Transverse colon (tissue), 4 donors: ENCODE measurements at regions not wholly inside any gene's neighbourhood (a gene's known extent, or its start where the extent isn't known, plus 50 kb on each side); places are given as distances from the start of the nearest gene placed in this dataset.
"Not testable (repeated sequence)": the region's sequence is repeated elsewhere in the genome, so short reads cannot be mapped to it uniquely, and the experiment has no call there.

Experiments
- DNase-seq: peaks from one replicate; pipeline ENCODE4 v3.0.0-alpha.2; 2019
- H3K27ac ChIP-seq, 4 donors: fragments of 200-600 bp; sonication (generic); 2 replicates each; pipeline ENCODE4 v1.5.1; 2016 to 2018; ENCODE audit warnings: inconsistent platforms in 4 of 4
- H3K27me3 ChIP-seq: fragments of 200-600 bp; sonication (generic); 2 replicates; pipeline ENCODE4 v1.5.1; 2017; ENCODE audit warnings: inconsistent platforms
- H3K36me3 ChIP-seq, 4 donors: fragments of 200-600 bp; sonication (generic); 2 replicates each; pipeline ENCODE4 v1.5.1; 2017 to 2019; ENCODE audit warnings: inconsistent platforms in 4 of 4
- H3K4me1 ChIP-seq, 4 donors: fragments of 200-600 bp; sonication (generic); 2 replicates each; pipeline ENCODE4 v1.5.1; 2017 to 2020; ENCODE audit warnings: inconsistent platforms in 4 of 4
- H3K4me3 ChIP-seq, 4 donors: fragments of 200-600 bp; sonication (generic); 1 replicate in 1 of 4; 2 replicates in 3 of 4; pipeline versions ENCODE4 v1.5.1 to v1.6.1; 2017 to 2019; ENCODE audit warnings: inconsistent platforms in 4 of 4
- H3K9me3 ChIP-seq, 2 donors: fragments of 200-600 bp; sonication (generic); 2 replicates each; pipeline ENCODE4 v1.5.1; 2017 to 2019; ENCODE audit warnings: inconsistent platforms in 2 of 2
- CTCF ChIP-seq, 5 experiments: fragments of 200-600 bp in 3 of 5; fragments of 450-650 bp in 2 of 5; sonication (generic) in 3 of 5; IDR thresholded peaks; 1 replicate in 2 of 5; 2 replicates in 3 of 5; pipeline ENCODE4 v1.5.1; 2016 to 2017; ENCODE audit warnings: antibody characterized with exemption in 5 of 5, inconsistent platforms in 3 of 5, mild to moderate bottlenecking in 2 of 5, moderate library complexity in 1 of 5
- EP300 ChIP-seq: sonication (generic); formaldehyde crosslinking; IDR thresholded peaks from one replicate; pipeline ENCODE4 v1.6.1; 2017; ENCODE audit warnings: antibody characterized with exemption, low read depth
- POLR2A ChIP-seq: fragments of 450-650 bp; IDR thresholded peaks from one replicate; pipeline ENCODE4 v1.6.1; 2016; ENCODE audit warnings: antibody characterized with exemption, mild to moderate bottlenecking, moderate library complexity
- POLR2AphosphoS5 ChIP-seq, 3 donors: sonication (generic); formaldehyde crosslinking; IDR thresholded peaks; one replicate each; pipeline ENCODE4 v1.6.1; 2016; ENCODE audit warnings: antibody characterized with exemption in 3 of 3
- WGBS, 2 donors: methylation state at CpG; one replicate each; pipeline ENCODE4 v1.1.5; 2018; ENCODE audit warnings: low coverage in 1 of 2; 5-methylcytosine and 5-hydroxymethylcytosine counted together
- in situ Hi-C, 4 donors: fragments of 200-750 bp; cut with MboI; loops; one replicate each; pipeline versions ENCODE4 v1.15.0 to v1.15.1; 2017; ENCODE audit warnings: low sequenced_read_pairs in 3 of 4, low pct_ligation_motif_present in 1 of 4, low pct_unique_long_range_greater_than_20kb in 1 of 4
- intact Hi-C: fragments of 100-400 bp; cut with DNase I; formaldehyde crosslinking; loops from one replicate; pipeline ENCODE4 v1.15.1; 2023; ENCODE audit warnings: low total_unique reads

GRCh38 chr12:74393272-74393671 lies 144.4 kb upstream of the ATXN7L3B start:
- no peaks in the 10 kb centered on the region for H3K4me1 ChIP-seq
- no peak for DNase-seq
- whole genome bisulfite sequencing, 2 donors: 67 to 77% methylated on average over 4 of the region's 4 CpGs
- no peak overlapping the region for H3K4me3 ChIP-seq
- TF ChIP-seq POLR2A (no peak), CTCF (IDR thresholded peaks at IDR 0.05) (no peak), EP300 (no peak), POLR2AphosphoS5 (IDR thresholded peaks at IDR 0.05) (no peak)
- in situ Hi-C loops (no loop called here), intact Hi-C loops (no loop called here)
- no peaks in the 10 kb centered on the region for H3K27me3 ChIP-seq
- H3K27ac ChIP-seq: no peak overlapping the region
- H3K9me3 ChIP-seq: no peaks in the 10 kb centered on the region
- no peaks in the 10 kb centered on the region for H3K36me3 ChIP-seq

- H3K4me1 ChIP-seq: no peaks in the 10 kb centered on the region
- TF ChIP-seq CTCF (IDR thresholded peaks at IDR 0.05): no peak
- H3K9me3 ChIP-seq: no peaks in the 10 kb centered on the region
- H3K27me3 ChIP-seq: no peaks in the 10 kb centered on the region
- in situ Hi-C loops: no loop called here
- WGBS, 2 donors: 69 to 82% methylated on average over 1 of the region's 1 CpG
- H3K27ac ChIP-seq: no peak overlapping the region
- DNase-seq: no peak
- no peak overlapping the region for H3K4me3 ChIP-seq
- no peaks in the 10 kb centered on the region for H3K36me3 ChIP-seq
- intact Hi-C loops: no loop called here
Measured at GRCh38 chr12:74394647-74395046, 143.0 kb upstream of the ATXN7L3B start.

- no peak for DNase-seq
- H3K9me3 ChIP-seq: no peaks in the 10 kb centered on the region
- TF ChIP-seq POLR2A (no peak), EP300 (no peak), CTCF (IDR thresholded peaks at IDR 0.05) (no peak), POLR2AphosphoS5 (IDR thresholded peaks at IDR 0.05) (no peak)
- 94% methylated on average over 1 to 2 of the region's 2 CpGs for WGBS, 2 donors
- intact Hi-C loops (no loop called here), in situ Hi-C loops (no loop called here)
- no peaks in the 10 kb centered on the region for H3K27me3 ChIP-seq
- H3K27ac ChIP-seq: no peak overlapping the region
- no peaks in the 10 kb centered on the region for H3K36me3 ChIP-seq
- no peaks in the 10 kb centered on the region for H3K4me1 ChIP-seq
- no peak overlapping the region for H3K4me3 ChIP-seq
Measured at GRCh38 chr12:74401035-74401434, 136.6 kb upstream of the ATXN7L3B start.

- no peak for DNase-seq
- intact Hi-C loops (no loop called here), in situ Hi-C loops (no loop called here)
- H3K27ac ChIP-seq: no peak overlapping the region
- H3K4me3 ChIP-seq: no peak overlapping the region
- TF ChIP-seq CTCF (IDR thresholded peaks at IDR 0.05): no peak
- no peak for TF ChIP-seq EP300
- no peak for TF ChIP-seq POLR2A
- no peak for TF ChIP-seq POLR2AphosphoS5 (IDR thresholded peaks at IDR 0.05)
- H3K27me3 ChIP-seq: no peaks in the 10 kb centered on the region
- H3K4me1 ChIP-seq: no peaks in the 10 kb centered on the region
- H3K9me3 ChIP-seq: no peaks in the 10 kb centered on the region
- H3K36me3 ChIP-seq: no peaks in the 10 kb centered on the region
- 74 to 76% methylated on average over 3 of the region's 3 CpGs for WGBS, 2 donors
Measured at GRCh38 chr12:74401966-74402365, 135.7 kb upstream of the ATXN7L3B start.

GRCh38 chr12:74403221-74403470 lies 134.5 kb upstream of the ATXN7L3B start:
- DNase-seq: not testable (repeated sequence)
- 92% methylated on average over 12 of the region's 12 CpGs; no CpG with 5 or more reads in 1 of the 2 donors for WGBS, 2 donors

More at GRCh38 chr12:74403221-74403470, 134.5 kb upstream of the ATXN7L3B start:
- H3K27ac ChIP-seq, H3K9me3 ChIP-seq, H3K4me1 ChIP-seq, in situ Hi-C loops, H3K4me3 ChIP-seq, intact Hi-C loops, H3K27me3 ChIP-seq, H3K36me3 ChIP-seq: not testable (repeated sequence)
